HepG2 (cell line): ENCODE measurements at regions not wholly inside any gene's neighbourhood (a gene's known extent, or its start where the extent isn't known, plus 50 kb on each side); places are given as distances from the start of the nearest gene placed in this dataset.

ENCODE experiments used
- ATM ChIP-seq: fragments of 450-650 bp; IDR thresholded peaks from 2 replicates; pipeline ENCODE4 v1.7.1; 2017; ENCODE audit warnings: mild to moderate bottlenecking, borderline replicate concordance
- CEBPB ChIP-seq: IDR thresholded peaks from 2 replicates; pipeline ENCODE4 v1.6.1; 2011; ENCODE audit warnings: low read depth, low read length, improper control_type of control experiment, borderline replicate concordance
- GABPA ChIP-seq, 2 experiments: IDR thresholded peaks; 2 replicates each; pipeline ENCODE4 v1.6.1; 2011 to 2016; ENCODE audit warnings: low read depth in 2 of 2, low read length in 1 of 2, missing biosample characterization in 1 of 2, missing genetic modification characterization in 1 of 2
- MBD4 ChIP-seq: IDR thresholded peaks from 2 replicates; pipeline ENCODE4 v1.6.1; 2012; ENCODE audit warnings: low read length, inconsistent platforms, borderline replicate concordance
- MEF2D ChIP-seq: sonication (generic); formaldehyde crosslinking; IDR thresholded peaks from 2 replicates; pipeline ENCODE4 v1.5.1; 2020; ENCODE audit warnings: mild to moderate bottlenecking, missing genetic modification reagents
- NONO ChIP-seq, 2 experiments: fragments of 450-650 bp in 1 of 2; sonication (generic) in 1 of 2; formaldehyde crosslinking in 1 of 2; IDR thresholded peaks in 1 of 2; conservative IDR thresholded peaks in 1 of 2; 2 replicates each; pipeline versions ENCODE4 v1.6.1 to v1.8.0; 2017 to 2022; ENCODE audit warnings: mild to moderate bottlenecking in 1 of 2, missing genetic modification reagents in 1 of 2, moderate library complexity in 1 of 2
- NRL ChIP-seq: sonication (generic); formaldehyde crosslinking; IDR thresholded peaks from 2 replicates; pipeline ENCODE4 v1.5.0; 2020; ENCODE audit warnings: missing genetic modification reagents, mild to moderate bottlenecking, moderate library complexity, borderline replicate concordance
- POLR2A ChIP-seq, 2 experiments: IDR thresholded peaks; 2 replicates each; pipeline ENCODE4 v1.6.1; 2011; ENCODE audit warnings: low read depth in 2 of 2, low read length in 2 of 2, mild to moderate bottlenecking in 1 of 2, moderate library complexity in 1 of 2; ENCODE audit not compliant: insufficient read depth in 1 of 2
- POLR2G ChIP-seq: fragments of 200-400 bp; formaldehyde crosslinking; IDR thresholded peaks from 2 replicates; pipeline ENCODE4 v1.6.1; 2018; ENCODE audit warnings: mild to moderate bottlenecking, low read depth, low read length, moderate library complexity
- ZBTB33 ChIP-seq: sonication (generic); formaldehyde crosslinking; IDR thresholded peaks from 2 replicates; pipeline ENCODE4 v1.4.0; 2020; ENCODE audit warnings: missing genetic modification reagents
- ZNF10 ChIP-seq: sonication (generic); formaldehyde crosslinking; IDR thresholded peaks from 2 replicates; pipeline ENCODE4 v1.4.0; 2020; ENCODE audit warnings: mild to moderate bottlenecking, low read depth, missing genetic modification reagents, borderline replicate concordance
- TF ChIP-seq, protein P1 (sequence below): sonication (generic); formaldehyde crosslinking; IDR thresholded peaks from 2 replicates; pipeline ENCODE4 v1.5.0; 2020; ENCODE audit warnings: mild to moderate bottlenecking, missing genetic modification reagents, moderate library complexity

DNA sequence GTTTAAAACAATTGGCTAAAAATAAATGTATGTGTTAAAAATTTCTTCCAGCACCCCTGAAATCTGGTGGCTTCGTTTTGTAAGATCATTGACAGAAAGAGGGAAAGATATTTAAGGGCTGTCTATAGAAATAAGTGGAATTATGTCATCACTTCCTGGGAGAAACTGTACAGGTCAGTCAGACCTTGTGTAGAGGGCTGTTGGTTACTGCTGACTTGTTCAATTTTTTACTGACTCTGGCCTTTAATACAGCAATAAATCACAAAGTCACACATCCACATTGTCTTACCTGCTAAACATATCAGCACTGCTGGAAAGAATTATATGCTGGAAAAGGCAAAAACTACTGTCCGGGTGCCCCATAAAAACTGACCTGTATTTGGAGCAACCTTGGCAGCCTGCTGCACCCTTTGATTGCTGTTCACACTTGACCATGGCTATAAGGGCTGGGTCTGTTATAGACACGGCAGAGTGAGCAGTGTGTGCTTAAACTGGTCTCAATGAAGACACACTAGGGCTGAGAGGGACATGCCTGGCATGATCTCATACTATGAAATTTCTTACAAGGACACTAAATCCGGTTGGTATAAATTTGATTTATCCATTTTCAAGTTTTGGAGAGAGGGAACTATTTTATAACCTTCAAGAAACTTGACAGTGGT, 162.1 kb downstream of the NHLRC3 start:
- TF ChIP-seq CEBPB (no peak), NRL (no peak), ZNF10 (no peak), ATM (no peak), POLR2A (IDR thresholded peaks at IDR 0.05; ENCODE audit: insufficient read depth in 1 of 2, low read depth in 2 of 2, low read length in 2 of 2) (no peak), ZBTB33 (CRISPR knock-in tag) (no peak), NONO (IDR thresholded peaks at IDR 0.05) (no peak), NONO (CRISPR knock-in tag; conservative IDR thresholded peaks at IDR 0.05) (no peak), GABPA (IDR thresholded peaks at IDR 0.05; ENCODE audit: low read depth, low read length) (no peak), GABPA (CRISPR knock-in tag; IDR thresholded peaks at IDR 0.05; ENCODE audit: low read depth) (no peak), MEF2D (CRISPR knock-in tag) (no peak), MBD4 (no peak), POLR2G (no peak)
- TF ChIP-seq, protein P1, sequence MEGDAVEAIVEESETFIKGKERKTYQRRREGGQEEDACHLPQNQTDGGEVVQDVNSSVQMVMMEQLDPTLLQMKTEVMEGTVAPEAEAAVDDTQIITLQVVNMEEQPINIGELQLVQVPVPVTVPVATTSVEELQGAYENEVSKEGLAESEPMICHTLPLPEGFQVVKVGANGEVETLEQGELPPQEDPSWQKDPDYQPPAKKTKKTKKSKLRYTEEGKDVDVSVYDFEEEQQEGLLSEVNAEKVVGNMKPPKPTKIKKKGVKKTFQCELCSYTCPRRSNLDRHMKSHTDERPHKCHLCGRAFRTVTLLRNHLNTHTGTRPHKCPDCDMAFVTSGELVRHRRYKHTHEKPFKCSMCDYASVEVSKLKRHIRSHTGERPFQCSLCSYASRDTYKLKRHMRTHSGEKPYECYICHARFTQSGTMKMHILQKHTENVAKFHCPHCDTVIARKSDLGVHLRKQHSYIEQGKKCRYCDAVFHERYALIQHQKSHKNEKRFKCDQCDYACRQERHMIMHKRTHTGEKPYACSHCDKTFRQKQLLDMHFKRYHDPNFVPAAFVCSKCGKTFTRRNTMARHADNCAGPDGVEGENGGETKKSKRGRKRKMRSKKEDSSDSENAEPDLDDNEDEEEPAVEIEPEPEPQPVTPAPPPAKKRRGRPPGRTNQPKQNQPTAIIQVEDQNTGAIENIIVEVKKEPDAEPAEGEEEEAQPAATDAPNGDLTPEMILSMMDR (CRISPR knock-in tag), result no peak
